ENCODE measurements at regions not wholly inside any gene's neighbourhood (a gene's known extent, or its start where the extent isn't known, plus 50 kb on each side); places are given as distances from the start of the nearest gene placed in this dataset.

DNA sequence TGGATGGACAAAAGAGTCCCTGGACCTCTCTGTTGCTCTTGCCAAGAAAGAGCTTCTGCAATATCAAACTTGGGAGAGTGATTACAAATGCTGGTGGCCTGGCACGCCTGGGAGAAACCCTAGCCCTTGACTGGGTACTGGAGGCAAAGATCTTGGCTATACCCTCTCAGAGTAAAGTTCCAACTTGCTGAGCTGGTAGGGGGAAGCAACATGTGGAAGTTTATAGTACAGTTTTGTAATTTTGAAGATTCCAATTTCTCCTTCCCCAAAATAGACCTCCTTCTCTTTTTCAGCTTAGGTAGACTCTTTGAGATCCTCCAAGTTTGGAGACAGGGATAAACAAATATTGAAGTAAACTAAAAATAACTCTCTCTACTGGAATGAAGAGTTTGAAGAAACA lies 645.3 kb downstream of the NR4A2 start:
- TF ChIP-seq MYC (IDR thresholded peaks at IDR 0.05; ENCODE audit: low read depth, low read length) = no peak
- TF ChIP-seq, protein P1, sequence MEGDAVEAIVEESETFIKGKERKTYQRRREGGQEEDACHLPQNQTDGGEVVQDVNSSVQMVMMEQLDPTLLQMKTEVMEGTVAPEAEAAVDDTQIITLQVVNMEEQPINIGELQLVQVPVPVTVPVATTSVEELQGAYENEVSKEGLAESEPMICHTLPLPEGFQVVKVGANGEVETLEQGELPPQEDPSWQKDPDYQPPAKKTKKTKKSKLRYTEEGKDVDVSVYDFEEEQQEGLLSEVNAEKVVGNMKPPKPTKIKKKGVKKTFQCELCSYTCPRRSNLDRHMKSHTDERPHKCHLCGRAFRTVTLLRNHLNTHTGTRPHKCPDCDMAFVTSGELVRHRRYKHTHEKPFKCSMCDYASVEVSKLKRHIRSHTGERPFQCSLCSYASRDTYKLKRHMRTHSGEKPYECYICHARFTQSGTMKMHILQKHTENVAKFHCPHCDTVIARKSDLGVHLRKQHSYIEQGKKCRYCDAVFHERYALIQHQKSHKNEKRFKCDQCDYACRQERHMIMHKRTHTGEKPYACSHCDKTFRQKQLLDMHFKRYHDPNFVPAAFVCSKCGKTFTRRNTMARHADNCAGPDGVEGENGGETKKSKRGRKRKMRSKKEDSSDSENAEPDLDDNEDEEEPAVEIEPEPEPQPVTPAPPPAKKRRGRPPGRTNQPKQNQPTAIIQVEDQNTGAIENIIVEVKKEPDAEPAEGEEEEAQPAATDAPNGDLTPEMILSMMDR (IDR thresholded peaks at IDR 0.05; ENCODE audit: low read depth, low read length) = no peak
- no peak for TF ChIP-seq POLR2A (IDR thresholded peaks at IDR 0.05; ENCODE audit: extremely low read depth, insufficient read length)

Measured in NB4 (cell line).